HEK293 (cell line): ENCODE measurements at regions not wholly inside any gene's neighbourhood (a gene's known extent, or its start where the extent isn't known, plus 50 kb on each side); places are given as distances from the start of the nearest gene placed in this dataset.

Experiments used
- TRIM28 ChIP-seq: IDR thresholded peaks from 2 replicates; pipeline ENCODE4 v1.6.1; 2011; ENCODE audit warnings: low read length, control low read depth, borderline replicate concordance
- YY1 ChIP-seq: fragments of 450-650 bp; formaldehyde crosslinking; IDR thresholded peaks from 2 replicates; pipeline ENCODE4 v1.5.1; 2018; ENCODE audit warnings: missing biosample characterization, missing genetic modification characterization
- ZNF223 ChIP-seq: fragments of 450-650 bp; formaldehyde crosslinking; IDR thresholded peaks from 2 replicates; pipeline ENCODE4 v1.5.1; 2016; ENCODE audit warnings: missing biosample characterization, missing genetic modification characterization
- ZNF747 ChIP-seq: fragments of 450-650 bp; formaldehyde crosslinking; IDR thresholded peaks from 2 replicates; pipeline ENCODE4 v1.5.1; 2016; ENCODE audit warnings: missing biosample characterization, missing genetic modification characterization
- TF ChIP-seq, protein P1 (sequence below): fragments of 450-650 bp; formaldehyde crosslinking; IDR thresholded peaks from 2 replicates; pipeline ENCODE4 v1.5.1; 2016; ENCODE audit warnings: missing biosample characterization, missing genetic modification characterization
- TF ChIP-seq, protein P2 (sequence below): fragments of 450-650 bp; formaldehyde crosslinking; IDR thresholded peaks from 2 replicates; pipeline ENCODE4 v1.5.1; 2016; ENCODE audit warnings: missing biosample characterization, missing genetic modification characterization

DNA sequence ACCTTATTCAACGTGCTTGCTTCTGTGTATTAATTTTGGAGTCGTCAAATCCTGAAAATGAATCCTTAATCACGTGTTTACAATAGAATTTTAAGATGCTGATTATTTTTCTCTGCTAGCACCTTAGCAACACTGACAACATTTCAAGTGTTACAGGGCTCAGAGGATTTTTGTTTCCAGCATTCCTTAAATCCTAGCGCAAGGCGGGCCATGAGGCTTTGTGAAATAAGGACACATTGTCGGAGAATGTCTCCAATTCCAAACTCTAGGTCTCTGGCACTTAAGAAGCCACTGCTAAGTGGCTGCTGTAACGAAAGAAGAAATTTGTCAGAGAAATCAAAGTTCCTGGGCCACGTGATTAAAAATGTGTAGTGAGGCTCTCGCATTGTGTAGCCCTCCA is 390.9 kb upstream of the CELF2 start:
- TF ChIP-seq, protein P1, sequence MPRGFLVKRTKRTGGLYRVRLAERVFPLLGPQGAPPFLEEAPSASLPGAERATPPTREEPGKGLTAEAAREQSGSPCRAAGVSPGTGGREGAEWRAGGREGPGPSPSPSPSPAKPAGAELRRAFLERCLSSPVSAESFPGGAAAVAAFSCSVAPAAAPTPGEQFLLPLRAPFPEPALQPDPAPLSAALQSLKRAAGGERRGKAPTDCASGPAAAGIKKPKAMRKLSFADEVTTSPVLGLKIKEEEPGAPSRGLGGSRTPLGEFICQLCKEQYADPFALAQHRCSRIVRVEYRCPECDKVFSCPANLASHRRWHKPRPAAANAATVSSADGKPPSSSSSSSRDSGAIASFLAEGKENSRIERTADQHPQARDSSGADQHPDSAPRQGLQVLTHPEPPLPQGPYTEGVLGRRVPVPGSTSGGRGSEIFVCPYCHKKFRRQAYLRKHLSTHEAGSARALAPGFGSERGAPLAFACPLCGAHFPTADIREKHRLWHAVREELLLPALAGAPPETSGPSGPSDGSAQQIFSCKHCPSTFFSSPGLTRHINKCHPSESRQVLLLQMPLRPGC (tag by site-specific recombination), result no peak
- TF ChIP-seq ZNF747 (no peak), ZNF223 (no peak), YY1 (tag by site-specific recombination) (no peak), TRIM28 (no peak)
- TF ChIP-seq, protein P2, sequence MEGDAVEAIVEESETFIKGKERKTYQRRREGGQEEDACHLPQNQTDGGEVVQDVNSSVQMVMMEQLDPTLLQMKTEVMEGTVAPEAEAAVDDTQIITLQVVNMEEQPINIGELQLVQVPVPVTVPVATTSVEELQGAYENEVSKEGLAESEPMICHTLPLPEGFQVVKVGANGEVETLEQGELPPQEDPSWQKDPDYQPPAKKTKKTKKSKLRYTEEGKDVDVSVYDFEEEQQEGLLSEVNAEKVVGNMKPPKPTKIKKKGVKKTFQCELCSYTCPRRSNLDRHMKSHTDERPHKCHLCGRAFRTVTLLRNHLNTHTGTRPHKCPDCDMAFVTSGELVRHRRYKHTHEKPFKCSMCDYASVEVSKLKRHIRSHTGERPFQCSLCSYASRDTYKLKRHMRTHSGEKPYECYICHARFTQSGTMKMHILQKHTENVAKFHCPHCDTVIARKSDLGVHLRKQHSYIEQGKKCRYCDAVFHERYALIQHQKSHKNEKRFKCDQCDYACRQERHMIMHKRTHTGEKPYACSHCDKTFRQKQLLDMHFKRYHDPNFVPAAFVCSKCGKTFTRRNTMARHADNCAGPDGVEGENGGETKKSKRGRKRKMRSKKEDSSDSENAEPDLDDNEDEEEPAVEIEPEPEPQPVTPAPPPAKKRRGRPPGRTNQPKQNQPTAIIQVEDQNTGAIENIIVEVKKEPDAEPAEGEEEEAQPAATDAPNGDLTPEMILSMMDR (tag by site-specific recombination), result no peak
